ENCODE measurements at regions not wholly inside any gene's neighbourhood (a gene's known extent, or its start where the extent isn't known, plus 50 kb on each side); places are given as distances from the start of the nearest gene placed in this dataset.

GRCh38 chr17:5789528-5789927 is 205.2 kb upstream of the NLRP1 start:
- no peak for TF ChIP-seq CTCF (IDR thresholded peaks at IDR 0.05; ENCODE audit: control insufficient read depth, insufficient read depth, low read depth, low read length, missing control alignments)
- DNase-seq (ENCODE audit: low read depth) = no peak

GRCh38 chr17:5793157-5793556 is 208.8 kb upstream of the NLRP1 start:
- TF ChIP-seq CTCF (IDR thresholded peaks at IDR 0.05; ENCODE audit: control insufficient read depth, insufficient read depth, low read depth, low read length, missing control alignments) = no peak
- DNase-seq (ENCODE audit: low read depth) = no peak
- no peak overlapping the region for H3K4me3 ChIP-seq (ENCODE audit: control insufficient read depth, low read depth, low read length)

More at GRCh38 chr17:5789528-5789927, 205.2 kb upstream of the NLRP1 start:
- no peak overlapping the region for H3K4me3 ChIP-seq (ENCODE audit: control insufficient read depth, low read depth, low read length)

- H3K4me3 ChIP-seq (ENCODE audit: control insufficient read depth, low read depth, low read length) = no peak overlapping the region
- no peak for DNase-seq (ENCODE audit: low read depth)
- TF ChIP-seq CTCF (IDR thresholded peaks at IDR 0.05; ENCODE audit: control insufficient read depth, insufficient read depth, low read depth, low read length, missing control alignments) = no peak
These were observed 209.6 kb upstream of the NLRP1 start for GRCh38 chr17:5793899-5794298.

GRCh38 chr17:5794385-5794784 is 210.1 kb upstream of the NLRP1 start:
- no peak for TF ChIP-seq CTCF (IDR thresholded peaks at IDR 0.05; ENCODE audit: control insufficient read depth, insufficient read depth, low read depth, low read length, missing control alignments)
- no peak for DNase-seq (ENCODE audit: low read depth)

GRCh38 chr17:5794881-5795506 is 210.7 kb upstream of the NLRP1 start:
- no peak for TF ChIP-seq CTCF (IDR thresholded peaks at IDR 0.05; ENCODE audit: control insufficient read depth, insufficient read depth, low read depth, low read length, missing control alignments)
- no peak overlapping the region for H3K4me3 ChIP-seq (ENCODE audit: control insufficient read depth, low read depth, low read length)
- no peak for DNase-seq (ENCODE audit: low read depth)

More at GRCh38 chr17:5794385-5794784, 210.1 kb upstream of the NLRP1 start:
- H3K4me3 ChIP-seq (ENCODE audit: control insufficient read depth, low read depth, low read length) = no peak overlapping the region

- DNase-seq (ENCODE audit: low read depth) = no peak
- no peak overlapping the region for H3K4me3 ChIP-seq (ENCODE audit: control insufficient read depth, low read depth, low read length)
These were observed 213.2 kb upstream of the NLRP1 start for GRCh38 chr17:5797447-5798050.

More at GRCh38 chr17:5797447-5798050, 213.2 kb upstream of the NLRP1 start:
- no peak for TF ChIP-seq CTCF (IDR thresholded peaks at IDR 0.05; ENCODE audit: control insufficient read depth, insufficient read depth, low read depth, low read length, missing control alignments)
